Colonic mucosa (tissue), 4 donors: ENCODE measurements at regions not wholly inside any gene's neighbourhood (a gene's known extent, or its start where the extent isn't known, plus 50 kb on each side); places are given as distances from the start of the nearest gene placed in this dataset.

Experiments
- DNase-seq: peaks from one replicate; pipeline ENCODE4 v3.0.0-alpha.2; 2020
- H3K27ac ChIP-seq: fragments of 200-600 bp; one replicate; pipeline ENCODE4 v1.8.0; 2021
- H3K27me3 ChIP-seq: fragments of 200-600 bp; one replicate; pipeline ENCODE4 v1.8.0; 2021
- H3K36me3 ChIP-seq: fragments of 200-600 bp; one replicate; pipeline ENCODE4 v1.8.0; 2021
- H3K4me1 ChIP-seq: fragments of 200-600 bp; one replicate; pipeline ENCODE4 v1.8.0; 2021; ENCODE audit warnings: mild to moderate bottlenecking
- H3K4me3 ChIP-seq: fragments of 200-600 bp; one replicate; pipeline ENCODE4 v1.8.0; 2021
- H3K9ac ChIP-seq, 2 donors: one replicate each; pipeline ENCODE4 v1.7.0; 2013; ENCODE audit warnings: control low read depth in 2 of 2, low read depth in 2 of 2, low read length in 2 of 2
- H3K9me3 ChIP-seq: fragments of 200-600 bp; one replicate; pipeline ENCODE4 v1.8.0; 2021
- CTCF ChIP-seq: fragments of 200-600 bp; IDR thresholded peaks from one replicate; pipeline ENCODE4 v1.8.0; 2022; ENCODE audit warnings: antibody characterized with exemption, mild to moderate bottlenecking
- intact Hi-C: fragments of 100-400 bp; cut with DNase I; formaldehyde crosslinking; loops from one replicate; pipeline ENCODE4 v1.14.1; 2022
- donor health status: healthy.
- donor health status: DM: no; HTN: no; CAD: no.
- donor health status: DM: no; HTN: no; CAD: no.

- no peaks in the 10 kb centered on the region for H3K4me1 ChIP-seq
- no peak overlapping the region for H3K27ac ChIP-seq
- H3K4me3 ChIP-seq, result no peak overlapping the region
- intact Hi-C loops, result no loop called here
- no peaks in the 10 kb centered on the region for H3K36me3 ChIP-seq
- DNase-seq, result no peak
- H3K27me3 ChIP-seq, result no peaks in the 10 kb centered on the region
- no peak overlapping the region for H3K9ac ChIP-seq
- no peaks in the 10 kb centered on the region for H3K9me3 ChIP-seq
- TF ChIP-seq CTCF, result no peak
Measured at GRCh38 chr13:91074091-91074490, 273.4 kb upstream of the MIR17HG start.

GRCh38 chr13:91076830-91077229 is 270.7 kb upstream of the MIR17HG start:
- Histone ChIP-seq H3K9me3 (no peaks in the 10 kb centered on the region), H3K4me1 (no peaks in the 10 kb centered on the region), H3K36me3 (no peaks in the 10 kb centered on the region), H3K9ac (no peak overlapping the region), H3K27ac (no peak overlapping the region), H3K4me3 (no peak overlapping the region), H3K27me3 (no peaks in the 10 kb centered on the region)
- intact Hi-C loops, result no loop called here
- no peak for DNase-seq
- no peak for TF ChIP-seq CTCF

GRCh38 chr13:91078093-91078679 is 269.3 kb upstream of the MIR17HG start:
- no peak for TF ChIP-seq CTCF
- no peak for DNase-seq
- intact Hi-C loops, result no loop called here
- Histone ChIP-seq H3K9me3 (no peaks in the 10 kb centered on the region), H3K27me3 (no peaks in the 10 kb centered on the region), H3K4me3 (no peak overlapping the region), H3K36me3 (no peaks in the 10 kb centered on the region), H3K27ac (no peak overlapping the region), H3K9ac (no peak overlapping the region), H3K4me1 (no peaks in the 10 kb centered on the region)

- H3K27me3 ChIP-seq, result no peaks in the 10 kb centered on the region
- TF ChIP-seq CTCF, result no peak
- no peak overlapping the region for H3K9ac ChIP-seq
- H3K4me1 ChIP-seq, result no peaks in the 10 kb centered on the region
- H3K4me3 ChIP-seq, result no peak overlapping the region
- no peaks in the 10 kb centered on the region for H3K9me3 ChIP-seq
- DNase-seq, result no peak
- H3K36me3 ChIP-seq, result no peaks in the 10 kb centered on the region
- H3K27ac ChIP-seq, result no peak overlapping the region
- intact Hi-C loops, result no loop called here
Measured at GRCh38 chr13:91079176-91079575, 268.3 kb upstream of the MIR17HG start.

- intact Hi-C loops, result no loop called here
- TF ChIP-seq CTCF, result no peak
Measured at GRCh38 chr13:91085127-91085526, 262.4 kb upstream of the MIR17HG start.

More at GRCh38 chr13:91085127-91085526, 262.4 kb upstream of the MIR17HG start:
- DNase-seq, result no peak
- Histone ChIP-seq H3K4me1 (no peaks in the 10 kb centered on the region), H3K27ac (no peak overlapping the region), H3K9me3 (no peaks in the 10 kb centered on the region), H3K36me3 (no peaks in the 10 kb centered on the region), H3K9ac (no peak overlapping the region), H3K4me3 (no peak overlapping the region), H3K27me3 (no peaks in the 10 kb centered on the region)
